ENCODE measurements at regions not wholly inside any gene's neighbourhood (a gene's known extent, or its start where the extent isn't known, plus 50 kb on each side); places are given as distances from the start of the nearest gene placed in this dataset.

- Histone ChIP-seq H3K27me3 (ENCODE audit: control insufficient read depth in 1 of 2, insufficient read depth in 2 of 2, low read length in 2 of 2) (no peaks in the 10 kb centered on the region), H3K4me1 (ENCODE audit: insufficient read depth, low read length) (no peaks in the 10 kb centered on the region), H3K27ac (ENCODE audit: low read depth in 1 of 2, low read length in 2 of 2) (no peak overlapping the region), H3K36me3 (ENCODE audit: insufficient read depth, low read length) (no peaks in the 10 kb centered on the region), H3K9me3 (ENCODE audit: control insufficient read depth in 1 of 2, insufficient read depth in 1 of 2, low read length in 2 of 2) (no peaks in the 10 kb centered on the region), H3K4me3 (ENCODE audit: low read length) (no peak overlapping the region)
- TF ChIP-seq CTCF (IDR thresholded peaks at IDR 0.05), result no peak
- ChIA-PET POLR2A (no interaction called here), CTCF (no interaction called here)
- Mint-ChIP-seq H3K4me1 (ENCODE audit: low read depth) (no peaks in the 10 kb centered on the region), H3K27me3 (peaks cover 7% of the 10 kb centered on the region), H3K9me3 (no peaks in the 10 kb centered on the region), H3K4me3 (no peak overlapping the region), H3K27ac (no peak overlapping the region), H3K36me3 (ENCODE audit: low read depth) (no peaks in the 10 kb centered on the region)
- DNase-seq (no peak), ATAC-seq (ENCODE audit: poor library complexity) (no peak)
- intact Hi-C loops (cut with DNase I, micrococcal nuclease), result no loop called here
These were observed 372.1 kb upstream of the RIOK2 start for GRCh38 chr5:97554977-97555643.

GRCh38 chr5:97555644-97555981 is 372.6 kb upstream of the RIOK2 start:
- ATAC-seq (ENCODE audit: poor library complexity) (no peak), DNase-seq (no peak)
- no peak overlapping the region for H3K27ac Mint-ChIP-seq
- Histone ChIP-seq H3K36me3 (ENCODE audit: insufficient read depth, low read length) (no peaks in the 10 kb centered on the region), H3K4me1 (ENCODE audit: insufficient read depth, low read length) (no peaks in the 10 kb centered on the region), H3K27ac (ENCODE audit: low read depth in 1 of 2, low read length in 2 of 2) (no peak overlapping the region), H3K27me3 (ENCODE audit: control insufficient read depth in 1 of 2, insufficient read depth in 2 of 2, low read length in 2 of 2) (no peaks in the 10 kb centered on the region), H3K9me3 (ENCODE audit: control insufficient read depth in 1 of 2, insufficient read depth in 1 of 2, low read length in 2 of 2) (no peaks in the 10 kb centered on the region), H3K4me3 (ENCODE audit: low read length) (no peak overlapping the region)
- H3K27me3 Mint-ChIP-seq, result peaks cover 7% of the 10 kb centered on the region
- H3K4me3 Mint-ChIP-seq, result no peak overlapping the region
- H3K36me3 Mint-ChIP-seq (ENCODE audit: low read depth), result no peaks in the 10 kb centered on the region
- intact Hi-C loops (cut with DNase I, micrococcal nuclease), result no loop called here
- ChIA-PET CTCF (no interaction called here), POLR2A (no interaction called here)
- H3K9me3 Mint-ChIP-seq, result no peaks in the 10 kb centered on the region
- no peak for TF ChIP-seq CTCF (IDR thresholded peaks at IDR 0.05)
- no peaks in the 10 kb centered on the region for H3K4me1 Mint-ChIP-seq (ENCODE audit: low read depth)

GRCh38 chr5:97559827-97560598 is 377.0 kb upstream of the RIOK2 start:
- Histone ChIP-seq H3K9me3 (ENCODE audit: control insufficient read depth in 1 of 2, insufficient read depth in 1 of 2, low read length in 2 of 2) (no peaks in the 10 kb centered on the region), H3K27ac (ENCODE audit: low read depth in 1 of 2, low read length in 2 of 2) (no peak overlapping the region), H3K4me1 (ENCODE audit: insufficient read depth, low read length) (no peaks in the 10 kb centered on the region), H3K27me3 (ENCODE audit: control insufficient read depth in 1 of 2, insufficient read depth in 2 of 2, low read length in 2 of 2) (no peaks in the 10 kb centered on the region), H3K36me3 (ENCODE audit: insufficient read depth, low read length) (no peaks in the 10 kb centered on the region), H3K4me3 (ENCODE audit: low read length) (no peak overlapping the region)
- Mint-ChIP-seq H3K27ac (no peak overlapping the region), H3K4me1 (ENCODE audit: low read depth) (no peaks in the 10 kb centered on the region), H3K9me3 (no peaks in the 10 kb centered on the region), H3K4me3 (no peak overlapping the region), H3K27me3 (peaks cover 7% of the 10 kb centered on the region), H3K36me3 (ENCODE audit: low read depth) (no peaks in the 10 kb centered on the region)
- no peak for TF ChIP-seq CTCF (IDR thresholded peaks at IDR 0.05)
- intact Hi-C loops (cut with DNase I, micrococcal nuclease), result no loop called here
- POLR2A ChIA-PET, result no interaction called here
- CTCF ChIA-PET, result no interaction called here
- no peak for DNase-seq
- ATAC-seq (ENCODE audit: poor library complexity), result no peak
